HG03460 (cell line): ENCODE measurements at regions not wholly inside any gene's neighbourhood (a gene's known extent, or its start where the extent isn't known, plus 50 kb on each side); places are given as distances from the start of the nearest gene placed in this dataset.
A peak's percentile ranks its signal among the peaks of the same experiment; 100 is the strongest.

ENCODE experiments used
- ATAC-seq: cut with Tn5 transposase; IDR thresholded peaks from one replicate; pipeline ENCODE4 v1.9.1; 2021; ENCODE audit not compliant: unreplicated experiment

DNA sequence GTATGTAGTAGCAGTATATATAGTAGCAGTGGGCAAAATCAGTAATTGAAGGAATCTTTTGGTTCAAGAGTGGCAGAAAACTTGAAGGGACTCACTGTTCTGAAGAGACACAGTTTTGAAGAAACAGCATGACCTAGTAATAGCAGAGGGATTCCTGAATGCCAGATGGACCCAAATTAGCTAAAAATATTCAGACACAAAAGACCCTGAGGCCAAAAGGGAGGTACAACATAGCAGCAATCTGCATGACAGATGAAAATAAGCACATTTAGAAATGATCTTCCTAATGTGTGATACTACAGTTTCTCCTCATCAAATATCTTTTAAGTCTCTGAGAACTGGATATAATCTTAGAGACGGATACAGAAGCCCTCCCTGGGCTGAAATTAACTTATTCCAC, 536.6 kb downstream of the PPARGC1A start:
- ATAC-seq, result no peak

DNA sequence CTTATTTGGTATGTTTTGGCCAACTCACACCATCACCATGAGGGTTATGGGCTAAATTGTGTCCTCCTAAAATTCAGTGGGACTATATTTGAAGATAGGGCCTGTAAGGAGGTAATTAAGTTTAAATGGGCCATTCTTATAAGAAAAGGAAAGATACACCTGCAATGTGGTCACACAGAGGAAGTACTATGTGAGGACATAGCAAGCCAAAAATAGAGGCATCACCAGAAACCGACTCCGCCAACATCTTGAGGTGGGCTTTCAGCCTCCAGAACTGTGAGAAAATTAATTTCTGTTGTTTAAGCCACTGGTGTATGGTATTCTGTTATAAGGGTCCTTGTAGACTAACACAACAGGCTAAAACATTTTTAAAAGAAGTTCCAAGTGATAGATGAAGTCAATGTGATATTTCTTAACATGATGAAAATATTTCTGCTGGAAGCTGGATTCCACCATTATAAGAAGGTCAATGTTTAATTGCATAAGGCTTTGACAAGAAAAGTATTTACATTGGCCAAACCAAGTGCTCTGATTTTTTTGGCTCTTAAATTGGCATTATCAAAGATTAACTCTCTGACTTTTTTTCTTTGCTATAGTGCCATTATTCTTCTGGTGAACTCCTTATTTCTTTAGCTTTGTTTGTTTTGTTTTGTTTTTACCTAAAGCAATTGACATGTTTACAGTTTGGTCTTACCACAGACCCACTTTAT, 540.9 kb downstream of the PPARGC1A start:
- peak; percentile 61 for ATAC-seq

DNA sequence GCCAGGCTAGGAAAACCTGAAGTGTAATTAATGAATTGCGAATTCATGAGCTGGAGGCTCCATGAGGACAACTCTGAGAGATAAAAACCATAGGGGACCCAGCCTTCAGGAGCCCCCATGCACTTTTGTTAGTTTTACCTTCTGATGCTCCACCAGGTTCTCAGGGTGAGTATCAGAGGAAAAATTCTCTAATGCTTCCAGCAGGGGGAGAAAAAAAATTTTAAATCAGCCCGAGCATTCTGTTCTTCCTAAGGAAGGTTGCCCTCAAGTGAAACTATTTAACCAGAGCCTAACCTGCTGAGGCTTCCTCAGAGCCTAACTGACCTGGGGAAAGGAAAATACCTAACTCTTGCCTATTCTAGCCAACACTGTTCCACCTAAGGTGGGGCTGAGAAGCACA, 552.6 kb downstream of the PPARGC1A start:
- ATAC-seq, result no peak

DNA sequence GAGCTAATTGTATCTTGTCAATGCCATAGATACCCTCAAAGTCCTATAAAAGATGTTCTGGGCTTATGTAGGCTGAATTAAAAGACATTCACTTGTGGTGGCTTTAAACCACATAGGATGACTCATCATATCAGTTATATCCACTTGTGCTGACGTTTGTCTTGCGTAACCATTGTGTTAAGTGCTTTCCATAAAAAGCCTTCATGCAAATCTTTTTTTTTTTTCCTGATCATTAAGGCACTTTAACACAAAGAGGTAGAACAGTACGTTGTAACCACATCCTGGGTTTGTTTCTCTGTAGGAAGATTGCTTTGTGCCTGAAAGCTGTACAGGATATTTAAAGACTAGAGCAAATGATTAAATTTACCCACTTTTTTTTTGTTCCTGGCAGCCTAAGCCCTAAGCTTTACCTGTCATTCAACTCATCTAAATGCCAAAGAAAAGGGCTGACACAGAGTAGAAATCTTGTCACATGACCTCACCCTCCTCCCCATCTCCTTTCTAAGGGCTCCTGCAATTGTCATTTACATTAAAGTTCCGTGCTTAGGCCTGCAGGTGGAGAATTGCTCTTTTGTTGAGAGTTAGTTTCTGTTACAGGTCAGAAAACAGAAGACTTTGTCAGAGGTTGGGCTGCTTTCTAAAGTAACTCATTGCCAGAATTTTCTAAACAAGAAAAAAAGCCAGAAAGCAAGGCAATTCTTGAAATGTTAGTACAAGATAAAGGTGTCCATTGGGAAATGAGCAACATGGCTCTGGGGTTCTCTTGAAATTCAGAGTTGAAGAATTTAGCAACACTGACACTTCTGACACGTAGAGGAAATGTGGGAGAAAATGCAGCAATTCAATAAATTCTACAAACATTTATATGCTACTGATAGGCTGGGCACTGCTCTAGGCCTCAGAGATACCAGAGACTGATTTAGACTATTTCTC, 555.6 kb downstream of the PPARGC1A start:
- peak; percentile 87 for ATAC-seq

DNA sequence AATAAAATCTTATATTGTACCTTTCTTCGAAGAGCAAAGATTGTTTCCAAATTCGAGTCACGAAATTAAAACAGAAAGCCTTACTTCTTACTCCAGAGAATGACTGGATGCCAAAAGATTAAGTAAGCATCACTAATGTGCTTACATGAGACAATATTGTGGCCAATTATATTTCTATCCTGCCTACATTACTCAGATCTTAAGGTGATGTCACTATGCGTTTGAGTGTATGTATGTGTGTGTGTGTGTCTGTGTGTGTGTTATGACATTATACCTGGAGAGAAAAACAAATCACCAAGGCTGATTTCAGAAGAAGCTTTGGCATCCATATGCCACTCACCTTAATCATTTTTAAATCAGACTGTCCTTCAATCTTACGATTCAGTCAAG, 556.3 kb downstream of the PPARGC1A start:
- ATAC-seq, result no peak

DNA sequence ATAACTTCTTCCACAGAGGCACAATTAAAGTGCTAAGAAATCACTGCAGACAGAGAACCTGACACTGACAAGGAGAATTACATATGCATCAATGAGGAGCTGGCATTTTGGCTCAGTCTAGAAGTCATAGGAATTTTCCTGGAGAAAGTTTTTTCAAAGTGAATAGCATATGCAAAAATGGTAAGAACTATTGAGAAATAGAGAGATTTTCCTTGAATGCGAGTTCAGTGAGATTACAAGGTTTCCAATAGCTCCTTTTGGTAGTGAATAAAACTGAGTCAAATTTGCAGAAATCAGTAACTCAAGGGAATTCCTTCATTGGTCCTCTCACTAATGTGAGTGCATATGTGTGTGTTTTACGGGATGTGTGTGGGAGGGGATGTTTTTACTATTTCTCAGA, 557.5 kb downstream of the PPARGC1A start:
- ATAC-seq, result no peak

DNA sequence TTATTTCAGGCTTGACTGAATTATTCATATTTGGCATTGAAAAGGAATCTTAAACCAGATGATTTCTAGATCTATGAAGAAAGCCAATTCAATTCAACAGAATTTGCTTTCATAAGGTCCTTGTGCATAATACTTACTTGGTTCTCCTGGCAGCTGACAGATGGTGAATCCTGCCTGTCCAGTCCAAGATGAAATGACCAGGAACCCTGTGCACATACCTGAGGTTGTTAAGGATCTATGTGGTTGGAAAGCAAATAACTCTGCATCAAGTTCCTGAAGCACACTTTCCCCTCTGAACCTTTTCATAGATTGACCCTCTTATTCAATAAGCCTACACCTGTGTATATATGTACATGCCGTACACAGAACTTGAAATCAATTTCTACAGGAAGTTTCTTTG, 562.7 kb downstream of the PPARGC1A start:
- no peak for ATAC-seq

DNA sequence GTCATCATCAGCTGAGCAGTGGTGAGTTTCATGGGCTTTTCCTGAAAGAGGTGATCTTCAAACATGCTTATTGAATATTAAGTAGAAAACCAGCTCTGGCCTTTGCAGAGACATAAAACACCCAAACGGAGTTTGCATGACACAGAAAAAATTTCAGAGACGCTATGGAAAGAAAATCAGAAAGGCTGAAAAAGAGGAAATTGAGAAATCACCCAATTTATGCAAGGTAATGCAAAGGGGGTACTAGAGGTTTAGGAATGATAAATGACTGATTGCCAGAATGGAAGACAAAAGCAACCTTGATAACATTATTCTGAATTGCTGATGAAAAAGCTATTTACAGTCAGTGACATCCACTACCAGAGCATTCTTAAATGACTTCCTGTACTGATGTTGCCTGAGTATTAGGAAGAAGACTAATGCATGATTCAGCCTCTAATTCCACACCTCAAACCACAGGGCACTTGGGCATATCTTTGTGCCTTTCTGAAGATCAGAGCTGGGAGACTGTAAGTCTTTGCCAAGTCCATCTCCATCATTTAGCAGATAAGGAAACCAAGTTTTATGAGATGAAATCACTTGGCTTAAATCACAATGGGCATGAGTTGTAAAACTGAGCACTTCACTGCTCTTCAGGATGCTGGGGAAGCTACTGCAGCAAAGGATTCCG, 565.7 kb downstream of the PPARGC1A start:
- ATAC-seq, result no peak

DNA sequence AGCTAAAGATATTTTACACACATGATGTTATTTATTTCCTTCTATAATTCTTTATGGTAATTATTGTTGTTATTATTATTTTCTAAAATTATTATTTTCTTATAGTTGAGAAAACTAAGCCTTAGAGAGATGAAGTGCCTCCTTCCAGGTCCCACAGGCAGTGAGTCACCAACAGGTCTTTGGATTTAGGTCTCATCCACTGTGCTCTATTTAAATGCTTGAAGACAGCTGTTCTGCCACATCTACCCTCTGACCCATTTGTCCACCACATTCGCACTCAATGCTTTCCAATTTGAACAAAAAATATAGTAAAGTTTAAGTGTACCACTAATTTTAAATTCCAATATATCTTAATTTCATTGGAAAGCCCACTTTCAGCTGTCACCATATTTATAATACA, 566.4 kb downstream of the PPARGC1A start:
- no peak for ATAC-seq

DNA sequence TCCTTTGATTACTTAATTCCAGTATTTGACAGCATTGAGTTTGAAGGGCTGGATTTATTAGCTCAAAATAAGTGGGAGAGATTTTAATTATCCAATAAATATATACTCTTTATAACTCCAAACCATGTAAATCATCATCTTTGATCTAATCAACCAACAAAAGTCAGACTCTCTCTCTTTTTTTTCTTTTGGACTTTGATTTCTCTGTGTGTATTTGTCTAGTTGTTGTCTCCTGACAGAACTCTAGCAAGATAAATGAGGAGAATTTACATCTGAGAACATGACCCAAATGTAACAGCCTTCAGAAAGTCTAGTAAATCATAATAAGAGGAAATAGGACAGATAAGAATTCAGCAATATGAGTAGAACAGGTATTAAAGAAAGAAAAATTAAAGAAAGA, 567.1 kb downstream of the PPARGC1A start:
- no peak for ATAC-seq

DNA sequence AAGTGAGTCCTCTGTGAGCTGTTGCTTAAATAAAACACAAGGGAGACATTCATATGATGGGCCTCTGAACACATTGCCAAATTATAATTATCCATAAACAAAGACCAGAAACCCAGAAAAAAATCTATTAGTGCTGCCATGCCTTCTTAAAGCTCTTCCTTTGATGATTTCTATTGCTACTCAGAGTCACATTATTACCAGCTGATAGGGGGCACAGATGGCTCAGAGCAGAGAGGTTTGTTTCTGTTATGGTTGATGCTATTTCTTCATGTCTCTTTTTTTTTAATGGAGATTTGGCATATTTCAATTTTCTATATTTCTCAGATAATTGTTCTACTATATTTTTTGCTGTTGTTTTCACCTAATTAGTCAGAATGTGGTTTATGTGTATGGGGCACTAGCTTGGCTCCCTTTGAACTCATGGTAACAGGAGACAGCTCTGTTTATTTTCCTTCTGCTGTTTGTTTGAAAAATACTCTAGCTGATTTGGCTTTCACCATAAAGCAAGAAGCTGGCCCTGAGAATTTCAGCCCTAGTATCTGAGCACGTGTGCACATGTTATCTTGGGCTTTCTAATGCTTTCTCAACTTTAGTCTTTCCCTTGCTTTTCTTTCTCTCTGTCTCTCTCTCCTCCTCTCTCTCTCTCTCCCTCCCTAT, 568.8 kb downstream of the PPARGC1A start:
- ATAC-seq, result no peak

DNA sequence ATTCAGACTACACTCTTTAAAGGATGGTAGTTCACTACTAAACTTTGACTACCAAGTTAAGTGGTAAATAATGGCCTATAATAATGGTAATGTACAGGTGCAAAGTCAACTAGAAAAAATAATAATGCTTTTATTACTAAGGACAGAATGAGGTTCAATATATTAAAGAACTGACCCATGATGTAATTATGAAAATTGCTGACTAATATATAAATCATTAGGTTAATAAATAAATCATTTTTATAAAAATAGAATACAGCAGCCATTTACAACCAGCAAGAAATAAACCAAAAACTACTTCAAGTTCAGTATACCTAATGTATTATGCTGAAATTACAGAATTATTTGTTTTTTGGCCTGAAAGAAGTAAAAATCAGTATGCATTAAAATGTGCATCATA, 577.2 kb downstream of the PPARGC1A start:
- ATAC-seq, result no peak

DNA sequence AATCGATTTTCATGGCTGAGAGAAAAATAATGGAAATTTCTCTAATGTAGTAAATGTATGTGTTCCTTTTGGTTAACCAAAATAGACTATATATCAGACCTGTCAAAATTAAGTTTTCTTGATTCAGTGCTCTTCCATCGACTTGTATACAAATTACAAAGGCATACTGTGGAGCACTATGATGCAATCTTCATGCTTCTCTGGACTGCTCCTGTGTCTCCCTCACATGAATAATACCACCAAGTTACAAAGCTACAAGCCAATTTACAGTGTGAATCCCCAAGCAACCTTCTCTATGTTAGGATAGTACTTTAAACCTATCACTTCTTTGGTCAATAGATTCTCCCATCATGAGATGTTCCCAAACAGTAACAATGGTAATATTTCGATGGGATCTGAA, 577.9 kb downstream of the PPARGC1A start:
- no peak for ATAC-seq

DNA sequence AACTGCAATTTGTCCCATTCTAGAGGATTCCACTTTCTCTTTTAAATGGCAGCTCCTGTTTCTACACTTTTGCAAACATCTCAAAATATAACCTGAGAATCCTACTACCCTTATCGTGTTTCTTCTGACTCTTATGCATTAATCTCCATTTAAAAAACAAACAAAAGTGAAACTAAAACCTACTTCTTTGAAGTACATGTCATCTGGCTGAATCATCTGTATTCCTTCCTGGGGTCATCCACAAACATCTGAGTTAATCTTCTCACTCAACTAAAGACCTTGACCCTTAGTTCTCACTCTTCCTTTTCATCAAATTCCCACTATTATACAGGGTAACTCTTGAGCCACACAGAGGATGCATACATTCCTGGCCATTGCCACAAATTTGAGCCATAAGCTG, 584.8 kb downstream of the PPARGC1A start:
- ATAC-seq, result no peak

DNA sequence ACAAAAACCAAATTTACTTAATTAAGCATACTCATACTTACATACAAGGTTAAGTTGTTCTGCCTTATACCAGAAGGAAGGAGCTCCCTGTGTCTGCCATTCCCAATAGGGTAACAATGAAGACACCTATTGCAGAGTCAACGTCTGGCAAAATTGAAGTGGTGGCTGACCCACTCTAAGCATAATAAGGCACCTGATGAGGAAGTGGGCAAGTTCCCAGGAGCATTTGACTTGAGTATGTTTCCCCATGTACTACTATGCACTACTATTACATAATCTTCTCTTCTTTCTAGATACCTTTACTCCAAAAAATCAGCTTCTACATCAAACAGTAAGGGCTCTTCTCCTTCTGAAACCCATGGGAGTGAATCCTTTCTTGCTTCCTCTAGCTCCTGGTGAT, 591.5 kb downstream of the PPARGC1A start:
- no peak for ATAC-seq

DNA sequence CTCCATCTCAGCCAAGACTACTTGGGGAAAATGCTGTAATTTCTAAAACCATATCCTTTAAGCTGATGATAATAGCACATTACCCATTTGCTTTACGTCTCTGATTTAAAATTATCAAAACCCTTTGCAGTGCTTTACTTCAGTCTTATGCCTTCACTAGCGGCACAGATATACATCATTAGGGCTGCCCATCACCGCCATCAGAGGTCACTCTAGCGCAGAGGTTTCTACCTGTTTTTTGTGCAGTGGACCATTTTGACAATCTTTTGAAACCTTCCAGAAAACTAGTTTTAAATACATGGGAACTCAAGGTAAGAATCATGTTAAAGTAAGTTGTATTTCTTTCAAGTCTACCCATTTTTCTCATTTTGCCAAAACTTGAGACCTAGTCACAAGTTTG, 592.5 kb downstream of the PPARGC1A start:
- ATAC-seq, result no peak

DNA sequence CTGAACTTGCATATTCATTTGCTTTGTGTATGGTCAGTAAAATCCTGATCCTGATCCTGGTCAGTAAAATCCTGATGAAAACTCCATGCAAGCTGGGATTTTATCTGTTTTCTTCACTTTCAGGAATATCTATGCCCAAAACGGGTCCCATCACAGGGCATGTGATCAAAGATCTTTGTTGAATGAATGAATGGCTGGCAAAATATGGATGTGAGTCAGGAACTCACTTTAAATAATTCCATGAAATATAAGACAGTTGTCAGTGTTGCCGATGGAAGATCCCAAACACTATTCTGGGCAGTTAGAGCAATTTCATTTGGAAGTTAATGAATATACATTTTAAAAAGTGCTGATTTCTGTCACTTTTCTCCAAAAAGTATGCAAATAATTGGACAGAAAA, 598.4 kb downstream of the GBA3 start:
- no peak for ATAC-seq

DNA sequence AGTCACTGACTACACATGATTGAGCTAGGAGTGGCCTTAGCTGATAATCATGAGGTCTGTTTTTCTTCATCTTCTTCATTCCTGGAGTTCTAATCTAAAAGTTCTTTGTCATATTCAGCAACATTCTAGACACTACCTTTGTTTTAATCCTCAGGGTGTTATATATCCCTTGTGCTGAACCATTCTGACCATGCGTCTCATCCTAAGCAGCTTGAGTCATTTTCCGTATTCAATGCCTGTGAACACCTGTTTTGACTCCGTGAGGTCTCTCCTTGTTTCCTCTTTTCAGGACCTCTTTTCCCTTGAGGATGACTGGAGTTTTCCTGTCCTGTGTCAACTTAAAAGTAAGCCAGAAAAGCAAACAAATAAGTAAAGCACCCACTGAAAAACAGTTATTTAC, 597.9 kb downstream of the GBA3 start:
- ATAC-seq, result no peak

DNA sequence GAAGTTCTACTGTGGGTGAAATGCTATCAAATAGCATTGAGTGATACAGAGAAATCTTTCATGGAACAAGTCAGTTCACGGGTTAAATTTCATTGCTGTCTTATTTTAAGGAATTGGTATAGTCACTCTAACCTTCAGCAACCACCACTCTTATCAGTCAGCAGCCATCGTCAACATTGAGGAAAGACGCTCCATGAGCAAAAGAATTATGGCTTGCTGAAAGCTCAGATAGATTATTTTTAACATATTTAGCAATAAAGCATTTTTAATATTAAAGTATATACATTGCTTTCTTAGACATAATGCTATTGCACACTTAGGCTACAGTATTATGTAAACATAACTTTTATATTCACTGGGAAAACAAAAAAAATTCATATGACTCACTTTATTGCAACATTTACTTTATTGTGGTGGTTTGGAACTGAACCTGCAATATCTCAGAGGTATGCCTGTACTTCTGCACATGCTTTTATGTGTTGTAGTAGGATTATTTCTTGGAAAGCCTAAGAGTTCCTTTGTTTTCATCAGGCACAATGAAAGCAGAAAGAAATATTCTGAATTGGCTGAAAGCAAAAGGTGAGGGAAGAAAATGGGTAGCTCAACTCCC, 586.7 kb downstream of the GBA3 start:
- ATAC-seq, result no peak

DNA sequence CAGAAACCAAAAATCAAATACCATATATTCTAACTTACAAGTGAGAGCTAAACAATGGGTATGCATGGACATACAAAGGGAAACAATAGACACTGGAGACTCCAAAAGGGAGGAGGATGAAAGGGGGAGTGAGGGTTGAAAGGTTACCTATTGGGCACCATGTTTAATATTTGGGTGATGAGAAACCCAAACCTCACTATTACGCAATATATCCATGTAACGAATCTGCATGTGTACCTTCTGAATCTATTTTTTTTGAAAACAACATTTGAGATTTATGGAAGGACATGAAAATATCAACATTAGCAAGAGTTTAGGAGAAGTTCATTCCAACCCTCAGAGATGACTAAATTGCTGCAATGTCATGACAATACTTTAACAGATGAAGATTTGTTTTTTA, 586.1 kb downstream of the GBA3 start:
- ATAC-seq, result no peak

DNA sequence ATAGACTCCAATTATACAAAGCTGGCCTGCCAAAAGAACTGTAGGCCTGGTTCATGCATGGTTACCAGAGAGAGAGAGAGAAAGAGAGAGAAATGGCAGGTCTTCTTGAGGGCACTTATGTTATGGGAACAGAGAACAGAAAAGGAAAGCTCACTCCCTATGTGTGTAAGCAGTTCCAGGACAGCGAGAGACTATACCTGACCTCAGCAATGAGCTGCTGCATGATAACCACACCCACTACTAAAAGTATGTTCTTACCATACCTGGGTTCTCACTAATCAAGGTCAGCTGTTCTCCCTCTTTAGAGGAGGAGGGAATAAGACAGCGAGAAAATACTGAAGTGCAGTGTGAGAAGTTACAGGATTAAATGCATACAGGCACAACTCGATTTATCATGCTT, 583.3 kb downstream of the GBA3 start:
- no peak for ATAC-seq
